Retinal pigment epithelial cell (primary cell): ENCODE measurements at regions not wholly inside any gene's neighbourhood (a gene's known extent, or its start where the extent isn't known, plus 50 kb on each side); places are given as distances from the start of the nearest gene placed in this dataset.

Experiments used
- DNase-seq: peaks from one replicate; pipeline ENCODE4 v3.0.0-alpha.2; 2010; ENCODE audit warnings: low read depth
- H3K4me3 ChIP-seq: 2 replicates; pipeline ENCODE4 v1.5.1; 2011; ENCODE audit warnings: mild to moderate bottlenecking, low read length, control low read depth, moderate library complexity
- CTCF ChIP-seq: conservative IDR thresholded peaks from 2 replicates; pipeline ENCODE4 v1.5.1; 2011; ENCODE audit warnings: low read depth, low read length, control low read depth, inconsistent platforms

GRCh38 chr12:38399711-38400206 is 83.2 kb downstream of the ALG10B start:
- no peak for DNase-seq
- no peak overlapping the region for H3K4me3 ChIP-seq
- no peak for TF ChIP-seq CTCF

- no peak for TF ChIP-seq CTCF
- no peak for DNase-seq
- H3K4me3 ChIP-seq: no peak overlapping the region
Observed at GRCh38 chr12:38402811-38403210, 86.2 kb downstream of the ALG10B start.

- TF ChIP-seq CTCF: no peak
- no peak overlapping the region for H3K4me3 ChIP-seq
- no peak for DNase-seq
Observed at GRCh38 chr12:38409511-38409910, 92.9 kb downstream of the ALG10B start.

- H3K4me3 ChIP-seq: no peak overlapping the region
- TF ChIP-seq CTCF: no peak
- DNase-seq: no peak
Observed at GRCh38 chr12:38411426-38411825, 94.9 kb downstream of the ALG10B start.

- H3K4me3 ChIP-seq: no peak overlapping the region
- no peak for TF ChIP-seq CTCF
- no peak for DNase-seq
Observed at GRCh38 chr12:38411946-38412345, 95.4 kb downstream of the ALG10B start.

GRCh38 chr12:38417101-38417500 is 100.5 kb downstream of the ALG10B start:
- TF ChIP-seq CTCF: no peak
- no peak for DNase-seq
- no peak overlapping the region for H3K4me3 ChIP-seq

GRCh38 chr12:38424436-38424835 is 107.9 kb downstream of the ALG10B start:
- no peak for DNase-seq
- no peak for TF ChIP-seq CTCF

More at GRCh38 chr12:38424436-38424835, 107.9 kb downstream of the ALG10B start:
- no peak overlapping the region for H3K4me3 ChIP-seq
